Right ventricle myocardium superior (tissue), 1 donor: ENCODE measurements at regions not wholly inside any gene's neighbourhood (a gene's known extent, or its start where the extent isn't known, plus 50 kb on each side); places are given as distances from the start of the nearest gene placed in this dataset.
A peak's percentile ranks its signal among the peaks of the same experiment; 100 is the strongest.
"Not testable (repeated sequence)": the region's sequence is repeated elsewhere in the genome, so short reads cannot be mapped to it uniquely, and the experiment has no call there.

Source experiments
- ATAC-seq: fragments of 200-7000 bp; cut with Tn5 transposase; one replicate; pipeline ENCODE4 v1.9.1; 2020; ENCODE audit warnings: mild to moderate bottlenecking; ENCODE audit not compliant: poor library complexity
- DNase-seq: peaks from one replicate; pipeline ENCODE4 v3.0.0-alpha.2; 2020
- intact Hi-C: fragments of 100-400 bp; cut with DNase I; formaldehyde crosslinking; loops from one replicate; pipeline ENCODE4 v1.11.2; 2022
- donor health status: DM: no; HTN: yes; CAD: no; lungs with severe emphysema.

- intact Hi-C loops = no loop called here
- DNase-seq (no peak), ATAC-seq (no peak)
These were observed 1099.4 kb downstream of the TSPY10 start for GRCh38 chrY:10627116-10627515.

- ATAC-seq = not testable (repeated sequence)
These were observed 1121.1 kb downstream of the TSPY10 start for GRCh38 chrY:10648813-10649212.

DNA sequence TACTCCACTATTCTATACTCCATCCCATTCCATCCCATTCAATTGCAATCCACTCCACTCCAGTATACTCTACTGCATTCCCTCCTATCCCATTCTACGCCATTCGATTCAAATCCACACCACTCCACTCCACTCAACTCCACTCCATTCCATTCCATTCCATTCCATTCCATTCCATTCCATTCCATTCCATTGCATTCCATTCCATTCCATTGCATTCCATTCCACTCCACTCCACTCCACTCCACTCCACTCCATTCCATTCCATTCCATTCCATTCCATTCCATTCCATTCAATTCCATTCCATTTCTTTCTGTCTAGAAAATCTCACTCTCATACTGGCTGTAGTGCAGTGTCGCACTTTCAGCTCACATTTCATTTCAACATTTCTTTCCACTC lies 1129.4 kb downstream of the TSPY10 start:
- intact Hi-C loops, ATAC-seq, DNase-seq: not testable (repeated sequence)

More at GRCh38 chrY:10648813-10649212, 1121.1 kb downstream of the TSPY10 start:
- DNase-seq, intact Hi-C loops: not testable (repeated sequence)

DNA sequence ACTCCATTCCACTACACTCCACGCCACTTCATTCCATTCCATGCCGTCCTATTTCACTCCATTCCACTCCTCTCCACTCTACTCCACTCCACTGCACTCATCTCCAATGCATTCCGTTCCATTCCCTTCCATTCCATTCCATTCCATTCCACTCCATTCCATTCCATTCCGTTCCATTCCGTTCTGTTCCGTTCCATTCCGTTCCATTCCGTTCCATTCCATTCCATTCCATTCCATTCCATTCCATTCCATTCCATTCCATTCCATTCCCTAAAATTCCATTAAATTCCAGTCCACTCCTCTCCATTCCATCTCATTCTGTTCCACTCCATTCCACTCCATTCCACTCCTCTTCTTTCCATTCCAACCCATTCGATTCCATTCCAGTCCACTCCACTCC lies 1139.1 kb downstream of the TSPY10 start:
- DNase-seq = no peak
- intact Hi-C loops = no loop called here
- ATAC-seq = peak; percentile 67

DNA sequence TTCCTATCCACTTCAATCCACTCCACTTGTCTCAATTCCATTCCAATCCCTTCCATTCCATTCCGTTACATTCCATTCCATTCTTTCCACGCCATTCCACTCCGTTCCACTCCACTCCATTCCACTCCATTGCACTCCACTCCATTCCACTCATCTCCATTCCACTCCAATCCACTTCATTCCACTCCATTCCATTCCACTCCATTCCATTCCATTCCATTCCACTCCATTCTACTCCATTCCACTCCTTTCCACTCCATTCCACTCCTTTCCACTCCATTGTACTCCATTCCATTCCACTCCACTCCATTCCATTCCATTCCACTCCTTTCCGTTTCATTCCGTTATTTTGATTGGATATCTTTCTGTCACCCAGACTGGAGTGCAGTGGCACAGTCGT lies 1158.7 kb downstream of the TSPY10 start:
- intact Hi-C loops = no loop called here
- no peak for ATAC-seq

More for the DNA sequence above, 1158.7 kb downstream of the TSPY10 start:
- no peak for DNase-seq
